HG03139 (cell line): ENCODE measurements at regions not wholly inside any gene's neighbourhood (a gene's known extent, or its start where the extent isn't known, plus 50 kb on each side); places are given as distances from the start of the nearest gene placed in this dataset.

Experiments
- ATAC-seq: cut with Tn5 transposase; IDR thresholded peaks from one replicate; pipeline ENCODE4 v1.9.1; 2021; ENCODE audit not compliant: unreplicated experiment

DNA sequence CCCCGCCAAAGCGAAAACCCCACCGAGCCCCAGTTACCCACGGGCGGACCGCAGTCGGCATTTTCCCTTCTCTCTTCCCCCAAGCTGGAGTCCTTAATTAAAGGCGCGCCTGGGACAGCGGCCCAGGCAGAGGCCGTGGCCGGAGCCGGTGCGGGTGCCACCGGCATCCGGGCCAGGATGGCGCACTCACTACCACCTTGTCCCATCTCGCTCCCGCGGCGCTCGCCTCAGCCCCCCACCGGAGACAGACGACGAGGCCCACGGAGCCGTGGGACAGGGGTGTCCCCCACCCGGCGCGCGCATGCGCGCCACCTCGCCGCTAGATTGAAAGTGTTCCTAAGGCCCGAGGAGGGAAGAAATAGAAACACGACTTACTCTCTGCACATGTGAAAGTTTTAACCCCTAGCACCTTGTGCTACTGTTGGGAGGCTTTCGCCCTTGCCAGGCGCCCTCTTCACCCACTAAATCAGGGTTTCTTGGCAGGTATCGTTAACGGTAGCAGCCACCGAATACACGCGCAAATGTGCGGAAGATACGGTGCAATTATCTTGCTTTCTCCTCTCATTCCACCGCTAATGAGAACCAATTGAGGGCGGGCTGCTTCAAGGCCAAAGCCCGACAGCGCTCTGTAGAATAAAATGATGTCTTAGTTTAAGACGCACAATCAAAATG lies 64.3 kb upstream of the CCDC160 start:
- peak; percentile 43 for ATAC-seq

DNA sequence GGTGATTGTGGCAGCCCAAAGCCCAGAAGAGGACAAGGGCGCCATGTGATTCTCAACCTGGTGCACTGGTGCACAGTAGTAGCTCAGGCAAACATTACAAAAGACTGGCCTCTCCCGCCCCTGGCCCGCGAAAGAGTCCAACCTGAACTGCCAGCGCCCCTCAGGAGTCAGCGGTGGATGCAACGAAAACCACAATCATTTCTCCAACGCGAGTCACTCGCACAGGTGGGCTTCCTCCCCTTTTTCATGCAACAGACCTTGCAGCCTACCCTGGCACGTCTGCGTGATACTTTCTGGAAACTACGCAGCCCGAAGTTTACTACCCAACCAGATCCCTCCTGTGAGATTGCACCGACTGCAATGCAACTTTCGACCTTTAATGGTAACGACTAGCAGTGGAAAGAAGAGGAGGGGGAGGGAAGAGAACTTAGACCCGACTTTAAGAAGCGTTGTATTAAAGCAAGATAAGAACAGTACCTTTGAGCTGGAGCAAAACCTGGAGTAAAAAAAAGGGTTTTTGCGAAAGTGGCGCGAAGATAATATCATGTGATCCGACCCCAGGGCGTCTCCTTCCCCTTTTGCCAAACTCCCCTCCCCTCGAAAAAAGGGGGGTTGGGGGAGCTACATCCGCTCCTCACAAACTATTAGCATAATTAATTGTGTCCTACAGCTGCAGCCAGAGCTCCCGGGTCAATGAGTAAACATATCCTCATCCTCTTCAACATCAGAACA lies 63.3 kb upstream of the CCDC160 start:
- ATAC-seq, result no peak

DNA sequence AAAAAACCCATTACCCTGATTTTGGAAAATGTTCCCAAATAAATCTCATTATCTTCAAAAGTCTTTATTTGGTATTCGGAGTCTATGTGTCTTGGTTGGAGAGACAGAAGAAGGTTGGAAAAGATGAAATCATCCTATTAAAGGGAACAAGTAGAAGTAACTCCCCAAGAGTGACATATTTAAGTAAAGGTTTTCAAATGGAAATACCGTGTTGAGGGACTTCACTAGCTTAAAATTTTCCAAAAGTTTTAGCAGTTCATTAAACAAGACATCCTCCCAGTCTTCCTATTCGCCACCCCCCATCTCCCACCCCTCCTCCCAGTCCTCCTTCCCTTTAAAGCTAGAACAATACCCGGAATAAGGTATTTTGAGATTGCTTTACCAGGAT lies 62.7 kb upstream of the CCDC160 start:
- ATAC-seq, result no peak

DNA sequence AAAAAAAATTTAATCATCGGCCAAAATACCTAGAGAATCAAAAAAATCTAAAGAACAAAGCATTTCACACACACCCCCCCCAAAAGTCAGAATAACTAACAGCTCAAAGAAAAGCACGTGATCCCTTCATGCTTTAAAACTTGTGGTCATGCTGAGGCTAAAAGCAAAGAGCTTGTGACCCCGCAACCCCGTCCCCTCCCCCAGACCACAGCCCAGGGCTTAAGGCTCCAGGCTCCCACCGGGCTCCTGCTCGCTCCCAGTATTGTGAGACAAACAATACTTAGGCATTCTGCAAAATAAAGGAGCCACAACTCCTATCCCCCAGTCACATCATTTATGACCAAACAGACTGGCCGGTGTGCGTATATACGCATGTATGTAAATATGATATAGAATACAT lies 62.1 kb upstream of the CCDC160 start:
- no peak for ATAC-seq

DNA sequence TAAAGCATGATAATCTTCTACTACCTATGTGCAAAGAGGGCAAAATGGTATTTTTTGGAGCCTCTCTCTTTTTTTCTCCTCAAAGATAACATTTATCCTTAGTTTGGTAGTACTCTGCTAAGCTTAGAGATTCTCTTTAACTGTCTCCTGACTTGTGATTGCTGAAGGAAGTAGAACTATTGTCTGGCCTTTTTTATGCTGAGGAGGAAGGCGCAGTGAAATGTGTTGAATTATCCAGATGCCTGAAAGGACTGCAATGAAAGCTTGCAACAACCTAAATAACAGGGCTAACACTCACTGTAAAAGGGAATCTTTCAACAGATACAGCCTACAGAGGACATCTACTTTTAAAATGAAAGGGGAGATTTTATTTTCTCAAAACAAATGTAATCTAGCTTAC lies 59.5 kb upstream of the CCDC160 start:
- no peak for ATAC-seq

DNA sequence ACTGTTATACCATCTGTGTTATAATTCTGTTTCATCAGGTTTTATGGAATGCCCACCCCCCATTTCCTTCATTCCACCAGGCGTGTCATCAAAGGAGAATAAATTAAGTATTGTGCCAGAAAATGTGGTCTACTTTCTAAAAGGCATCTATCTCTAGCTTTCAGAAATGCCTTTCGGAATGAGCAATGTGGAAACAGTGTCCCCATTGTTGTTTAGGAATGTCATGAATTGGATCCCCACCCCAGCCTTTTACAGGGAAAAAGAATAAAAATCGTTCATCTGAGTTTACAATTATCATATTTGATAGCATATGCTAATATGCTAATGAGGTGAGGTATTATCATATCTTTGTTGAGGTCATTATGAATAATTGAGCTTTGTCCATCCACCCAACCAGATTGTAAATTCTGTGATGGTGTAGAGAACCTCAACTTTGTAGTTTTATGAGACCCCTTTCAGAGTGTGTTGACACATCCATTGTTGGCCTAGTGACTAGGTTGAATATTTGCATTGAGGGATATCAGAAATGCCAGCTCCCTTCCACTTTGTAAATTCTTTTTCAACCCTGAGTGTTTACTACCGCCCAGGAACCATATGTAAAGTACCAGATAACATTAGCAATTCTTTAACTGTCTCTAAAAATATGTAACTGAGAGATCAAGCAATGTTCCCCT lies 56.2 kb upstream of the CCDC160 start:
- no peak for ATAC-seq

DNA sequence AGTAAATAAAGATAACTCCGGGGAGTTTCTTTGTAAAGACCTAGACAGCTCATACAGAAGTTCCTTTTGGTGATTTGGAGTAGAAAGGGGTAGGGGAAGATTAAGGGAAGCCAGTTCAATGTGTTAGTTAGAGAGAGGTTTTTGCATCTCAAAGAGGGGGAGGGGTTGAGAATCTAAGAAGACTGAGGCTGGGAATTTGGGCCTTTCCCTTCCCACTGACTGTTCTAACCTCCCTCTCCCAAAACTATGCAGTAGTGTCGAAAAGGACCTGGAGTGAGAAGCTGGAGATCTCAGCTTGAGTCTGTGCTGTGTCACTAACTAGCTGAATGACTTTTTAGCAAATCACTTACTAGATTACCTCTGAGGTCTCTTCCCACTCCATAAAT lies 55.7 kb upstream of the CCDC160 start:
- ATAC-seq, result no peak

DNA sequence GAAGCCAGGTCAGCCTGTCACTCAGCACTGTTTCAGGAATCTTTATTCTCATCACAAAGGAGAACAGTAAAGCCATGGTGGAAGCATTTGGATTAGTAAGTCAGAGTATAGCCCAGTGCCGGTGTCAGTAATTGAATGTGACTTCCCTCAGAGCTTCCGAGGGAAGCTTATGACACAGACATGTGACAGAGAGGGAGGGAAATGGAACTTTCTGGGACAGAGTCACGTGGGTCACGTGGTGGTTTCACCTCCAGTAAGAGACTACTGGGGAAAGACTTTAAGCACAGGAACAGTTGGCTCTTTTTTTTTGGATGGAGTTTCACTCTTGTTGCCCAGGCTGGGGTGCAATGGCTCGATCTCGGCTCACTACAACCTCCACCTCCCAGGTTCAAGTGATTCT lies 53.3 kb upstream of the CCDC160 start:
- no peak for ATAC-seq

DNA sequence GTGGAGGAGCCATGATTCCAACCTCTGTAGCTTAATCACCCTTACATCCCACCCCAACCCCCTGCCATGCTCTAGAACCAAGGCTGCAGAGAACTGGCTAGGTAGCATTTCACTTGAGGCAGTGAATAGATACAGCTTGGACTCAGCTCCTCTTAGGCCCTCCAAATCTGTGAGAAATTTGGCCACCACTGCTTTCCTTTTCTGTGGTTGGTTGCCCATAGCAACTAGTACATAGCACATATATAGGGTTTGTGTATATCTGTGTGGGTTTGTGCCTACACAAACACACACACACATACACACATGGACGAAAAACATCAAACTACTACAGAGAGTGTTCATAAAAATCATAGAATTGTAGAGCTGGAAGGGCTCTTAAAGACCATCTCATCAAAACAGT lies 52.0 kb upstream of the CCDC160 start:
- no peak for ATAC-seq

DNA sequence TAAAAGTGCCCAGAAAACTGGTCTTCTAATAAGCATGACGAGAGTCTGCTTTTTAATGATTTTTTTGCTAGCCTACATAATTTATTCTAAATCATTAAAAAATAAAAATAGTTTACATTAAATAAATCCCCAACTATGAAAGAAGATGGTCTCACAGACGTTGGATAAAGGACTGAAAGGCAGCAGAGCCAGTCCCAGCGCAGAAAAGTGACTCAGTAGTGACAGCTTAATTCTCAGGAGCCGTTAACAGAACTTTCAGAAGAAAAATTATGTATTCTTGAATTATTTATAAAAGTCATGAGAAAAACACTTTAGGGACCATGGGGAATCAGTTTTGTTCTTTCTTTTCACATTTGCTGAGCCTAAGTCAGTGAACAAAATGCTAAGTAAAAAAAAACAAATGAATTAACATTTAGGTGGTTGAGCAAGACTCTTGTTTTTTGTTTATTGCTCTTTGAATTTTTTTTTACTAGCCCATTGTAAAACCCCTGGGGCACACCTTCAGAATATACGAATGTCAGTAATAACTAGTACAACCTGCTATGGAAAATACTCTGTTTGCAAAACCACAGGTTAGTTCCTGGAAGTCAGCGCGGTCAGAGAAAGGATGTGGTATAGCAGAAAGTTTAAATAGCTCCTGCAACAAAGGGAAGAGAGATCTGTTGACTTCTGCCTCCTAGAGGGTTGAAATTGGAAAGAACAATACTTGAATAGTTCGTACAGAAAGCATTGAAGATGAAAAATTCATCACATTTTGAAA lies 50.4 kb upstream of the CCDC160 start:
- ATAC-seq, result peak; percentile 92
